ENCODE measurements at regions not wholly inside any gene's neighbourhood (a gene's known extent, or its start where the extent isn't known, plus 50 kb on each side); places are given as distances from the start of the nearest gene placed in this dataset.

- TF ChIP-seq EP300 (IDR thresholded peaks at IDR 0.05) = no peak
- TF ChIP-seq POLR2A (IDR thresholded peaks at IDR 0.05; ENCODE audit: low read depth) = no peak
- TF ChIP-seq CTCF (IDR thresholded peaks at IDR 0.05) = no peak
- no peak for TF ChIP-seq POLR2AphosphoS5 (IDR thresholded peaks at IDR 0.05)
- no peaks in the 10 kb centered on the region for H3K36me3 ChIP-seq
- intact Hi-C loops (cut with DNase I) = no loop called here
- H3K27me3 ChIP-seq = no peaks in the 10 kb centered on the region
- peak; percentile 90 for DNase-seq (ENCODE audit: extremely low spot score)
- peaks cover 8 to 16% (median 14%) of the 10 kb centered on the region in 4 donors for H3K4me1 ChIP-seq
- WGBS = 71% methylated on average over 7 of the region's 8 CpGs
- no peak overlapping the region for H3K4me3 ChIP-seq
- H3K9me3 ChIP-seq = no peaks in the 10 kb centered on the region
- H3K27ac ChIP-seq (replicated peaks in 1 of 4) = peak overlapping the region in 2 of 4 donors; percentile 3 to 42
Observed at GRCh38 chr1:94746635-94747525, 73.3 kb upstream of the SLC44A3 start.

GRCh38 chr1:94745742-94746141 is 74.4 kb upstream of the SLC44A3 start:
- Histone ChIP-seq H3K27me3 (no peaks in the 10 kb centered on the region), H3K9me3 (no peaks in the 10 kb centered on the region), H3K4me1 (peaks cover 8 to 16% (median 14%) of the 10 kb centered on the region in 4 donors), H3K4me3 (no peak overlapping the region), H3K27ac (replicated peaks in 1 of 4) (no peak overlapping the region), H3K36me3 (no peaks in the 10 kb centered on the region)
- peak; percentile 82 for DNase-seq (ENCODE audit: extremely low spot score)
- no peak for TF ChIP-seq CTCF (IDR thresholded peaks at IDR 0.05)
- no peak for TF ChIP-seq EP300 (IDR thresholded peaks at IDR 0.05)
- intact Hi-C loops (cut with DNase I) = no loop called here

- DNase-seq (ENCODE audit: extremely low spot score) = peak; percentile 68
- no peaks in the 10 kb centered on the region for H3K9me3 ChIP-seq
- TF ChIP-seq POLR2AphosphoS5 (IDR thresholded peaks at IDR 0.05) (peak in 1 of 2 donors; percentile 74), POLR2A (IDR thresholded peaks at IDR 0.05; ENCODE audit: low read depth) (no peak), CTCF (IDR thresholded peaks at IDR 0.05) (no peak)
- intact Hi-C loops (cut with DNase I) = no loop called here
- peaks cover 8 to 16% (median 14%) of the 10 kb centered on the region in 4 donors for H3K4me1 ChIP-seq
- H3K27ac ChIP-seq (replicated peaks in 1 of 4) = peak overlapping the region; percentile 5 to 78 (median 56)
- H3K36me3 ChIP-seq = no peaks in the 10 kb centered on the region
- 53% methylated on average over 1 of the region's 1 CpG for WGBS
- H3K27me3 ChIP-seq = no peaks in the 10 kb centered on the region
- H3K4me3 ChIP-seq = no peak overlapping the region
Observed at GRCh38 chr1:94743862-94744261, 76.3 kb upstream of the SLC44A3 start.

- H3K36me3 ChIP-seq = no peaks in the 10 kb centered on the region
- no peaks in the 10 kb centered on the region for H3K27me3 ChIP-seq
- peak; percentile 47 for DNase-seq (ENCODE audit: extremely low spot score)
- H3K27ac ChIP-seq (replicated peaks in 1 of 4) = no peak overlapping the region
- TF ChIP-seq CTCF (IDR thresholded peaks at IDR 0.05) (no peak), POLR2AphosphoS5 (IDR thresholded peaks at IDR 0.05) (no peak), EP300 (IDR thresholded peaks at IDR 0.05) (no peak)
- H3K4me1 ChIP-seq = peaks cover 8 to 21% (median 19%) of the 10 kb centered on the region in 4 donors
- H3K4me3 ChIP-seq = no peak overlapping the region
- no peaks in the 10 kb centered on the region for H3K9me3 ChIP-seq
- intact Hi-C loops (cut with DNase I) = no loop called here
- WGBS = 100% methylated on average over 2 of the region's 2 CpGs
Observed at GRCh38 chr1:94741996-94742395, 78.2 kb upstream of the SLC44A3 start.

GRCh38 chr1:94741510-94741909 is 78.6 kb upstream of the SLC44A3 start:
- H3K9me3 ChIP-seq = no peaks in the 10 kb centered on the region
- 81% methylated on average over 2 of the region's 2 CpGs for WGBS
- H3K27me3 ChIP-seq = no peaks in the 10 kb centered on the region
- H3K27ac ChIP-seq (replicated peaks in 1 of 4) = no peak overlapping the region
- H3K4me3 ChIP-seq = no peak overlapping the region
- no peaks in the 10 kb centered on the region for H3K36me3 ChIP-seq
- TF ChIP-seq POLR2AphosphoS5 (IDR thresholded peaks at IDR 0.05) = no peak
- TF ChIP-seq CTCF (IDR thresholded peaks at IDR 0.05) = no peak
- TF ChIP-seq EP300 (IDR thresholded peaks at IDR 0.05) = no peak
- no peak for TF ChIP-seq POLR2A (IDR thresholded peaks at IDR 0.05; ENCODE audit: low read depth)
- intact Hi-C loops (cut with DNase I) = no loop called here
- peaks cover 8 to 22% (median 20%) of the 10 kb centered on the region in 4 donors for H3K4me1 ChIP-seq
- no peak for DNase-seq (ENCODE audit: extremely low spot score)
